WTC11 (cell line): ENCODE measurements at regions not wholly inside any gene's neighbourhood (a gene's known extent, or its start where the extent isn't known, plus 50 kb on each side); places are given as distances from the start of the nearest gene placed in this dataset.

Source experiments
- ATAC-seq: fragments of 200-7000 bp; cut with Tn5 transposase; 2 replicates; pipeline ENCODE4 v1.10.0; 2021; ENCODE audit warnings: mild to moderate bottlenecking, moderate library complexity
- CTCF ChIA-PET: fragments of 300-600 bp; sonication (Branson Sonifier 250); formaldehyde crosslinking; loops from one replicate; lab custom pipeline; 2021; ENCODE audit warnings: antibody characterized with exemption; lab: Charles Lee
- POLR2A ChIA-PET: fragments of 350-600 bp; sonication (Branson Sonifier 250); formaldehyde crosslinking; loops from one replicate; lab custom pipeline; 2021; ENCODE audit warnings: antibody characterized with exemption; lab: Charles Lee
- DNase-seq: peaks from one replicate; pipeline ENCODE4 v3.0.0; 2021; ENCODE audit warnings: low spot score
- H3K27ac Mint-ChIP-seq: 2 replicates; pipeline ENCODE4 v1.8.0; 2021; ENCODE audit warnings: mixed read lengths
- H3K27me3 Mint-ChIP-seq: 2 replicates; pipeline ENCODE4 v1.8.0; 2021; ENCODE audit warnings: low read depth, mild to moderate bottlenecking, moderate library complexity, mixed read lengths
- H3K36me3 Mint-ChIP-seq: 2 replicates; pipeline ENCODE4 v1.8.0; 2021; ENCODE audit warnings: mixed read lengths
- H3K4me1 Mint-ChIP-seq: 2 replicates; pipeline ENCODE4 v1.8.0; 2022; ENCODE audit warnings: mixed read lengths
- H3K4me3 Mint-ChIP-seq: 2 replicates; pipeline ENCODE4 v1.8.0; 2021; ENCODE audit warnings: mild to moderate bottlenecking, moderate library complexity, mixed read lengths
- H3K9me3 Mint-ChIP-seq: 2 replicates; pipeline ENCODE4 v1.8.0; 2021; ENCODE audit warnings: mixed read lengths
- AFF4 ChIP-seq: sonication (generic); formaldehyde crosslinking; IDR thresholded peaks from 2 replicates; pipeline ENCODE4 v1.8.1; 2023; ENCODE audit warnings: mild to moderate bottlenecking, missing genetic modification reagents, borderline replicate concordance
- ATF1 ChIP-seq: sonication (generic); formaldehyde crosslinking; IDR thresholded peaks from 2 replicates; pipeline ENCODE4 v1.8.1; 2023; ENCODE audit warnings: mild to moderate bottlenecking, moderate library complexity, missing genetic modification reagents
- ATF2 ChIP-seq: sonication (generic); formaldehyde crosslinking; IDR thresholded peaks from 2 replicates; pipeline ENCODE4 v1.8.1; 2022; ENCODE audit warnings: low read depth, missing genetic modification reagents, borderline replicate concordance
- CREB1 ChIP-seq: sonication (generic); formaldehyde crosslinking; IDR thresholded peaks from 2 replicates; pipeline ENCODE4 v1.8.0; 2023; ENCODE audit warnings: mild to moderate bottlenecking, missing genetic modification reagents
- E2F5 ChIP-seq: sonication (generic); formaldehyde crosslinking; IDR thresholded peaks from 2 replicates; pipeline ENCODE4 v1.8.1; 2022; ENCODE audit warnings: mild to moderate bottlenecking, moderate library complexity, missing genetic modification reagents
- ERG ChIP-seq: fragments of 250-450 bp; sonication (Bioruptor Pico); IDR thresholded peaks from 2 replicates; pipeline ENCODE4 v1.8.0; 2021; ENCODE audit warnings: mild to moderate bottlenecking
- ETV6 ChIP-seq: sonication (generic); formaldehyde crosslinking; IDR thresholded peaks from 2 replicates; pipeline ENCODE4 v1.8.1; 2022; ENCODE audit warnings: mild to moderate bottlenecking, missing genetic modification reagents
- HMGXB4 ChIP-seq: sonication (generic); formaldehyde crosslinking; IDR thresholded peaks from 2 replicates; pipeline ENCODE4 v1.8.1; 2023; ENCODE audit warnings: mild to moderate bottlenecking, moderate library complexity, missing genetic modification reagents
- KAT7 ChIP-seq: sonication (generic); formaldehyde crosslinking; IDR thresholded peaks from 2 replicates; pipeline ENCODE4 v1.8.1; 2023; ENCODE audit warnings: missing genetic modification reagents, mild to moderate bottlenecking, borderline replicate concordance
- OVOL2 ChIP-seq: fragments of 250-450 bp; sonication (Bioruptor Pico); IDR thresholded peaks from 2 replicates; pipeline ENCODE4 v1.9.0; 2021; ENCODE audit warnings: mild to moderate bottlenecking, borderline replicate concordance
- SOX15 ChIP-seq: fragments of 250-450 bp; sonication (Bioruptor Pico); IDR thresholded peaks from 2 replicates; pipeline ENCODE4 v1.9.0; 2021; ENCODE audit warnings: mild to moderate bottlenecking
- TCF7 ChIP-seq: sonication (generic); formaldehyde crosslinking; IDR thresholded peaks from 2 replicates; pipeline ENCODE4 v1.8.0; 2022; ENCODE audit warnings: mild to moderate bottlenecking, low read depth, missing genetic modification reagents, moderate library complexity
- TP53 ChIP-seq: sonication (generic); formaldehyde crosslinking; IDR thresholded peaks from 2 replicates; pipeline ENCODE4 v1.8.1; 2023; ENCODE audit warnings: mild to moderate bottlenecking, missing genetic modification reagents
- USF2 ChIP-seq: sonication (generic); formaldehyde crosslinking; IDR thresholded peaks from 2 replicates; pipeline ENCODE4 v1.8.1; 2023; ENCODE audit warnings: mild to moderate bottlenecking, missing genetic modification reagents, moderate library complexity
- ZMAT4 ChIP-seq: fragments of 250-450 bp; sonication (Bioruptor Pico); IDR thresholded peaks from 2 replicates; pipeline ENCODE4 v1.9.0; 2021; ENCODE audit warnings: mild to moderate bottlenecking
- ZNF121 ChIP-seq: sonication (generic); formaldehyde crosslinking; IDR thresholded peaks from 2 replicates; pipeline ENCODE4 v1.8.0; 2023; ENCODE audit warnings: missing genetic modification reagents
- ZNF219 ChIP-seq: sonication (generic); formaldehyde crosslinking; IDR thresholded peaks from 2 replicates; pipeline ENCODE4 v1.8.0; 2023; ENCODE audit warnings: missing genetic modification reagents, mild to moderate bottlenecking, borderline replicate concordance
- ZNF396 ChIP-seq: fragments of 250-450 bp; sonication (Bioruptor Pico); IDR thresholded peaks from 2 replicates; pipeline ENCODE4 v1.8.0; 2021; ENCODE audit warnings: mild to moderate bottlenecking, moderate library complexity, borderline replicate concordance
- ZNF425 ChIP-seq: fragments of 250-450 bp; sonication (Bioruptor Pico); conservative IDR thresholded peaks from 2 replicates; pipeline ENCODE4 v1.9.0; 2021; ENCODE audit warnings: mild to moderate bottlenecking

GRCh38 chr2:191601060-191601459 lies 76.9 kb upstream of the NABP1 start:
- ChIA-PET POLR2A (no interaction called here), CTCF (no interaction called here)
- Mint-ChIP-seq H3K4me1 (no peaks in the 10 kb centered on the region), H3K27ac (no peak overlapping the region), H3K27me3 (no peaks in the 10 kb centered on the region), H3K36me3 (no peaks in the 10 kb centered on the region), H3K9me3 (no peaks in the 10 kb centered on the region), H3K4me3 (no peak overlapping the region)
- TF ChIP-seq TP53 (CRISPR knock-in tag) = no peak
- TF ChIP-seq ETV6 (CRISPR knock-in tag) = no peak
- TF ChIP-seq CREB1 (CRISPR knock-in tag) = no peak
- no peak for TF ChIP-seq ATF1 (CRISPR knock-in tag)
- TF ChIP-seq OVOL2 (CRISPR knock-in tag) = no peak
- TF ChIP-seq ZNF396 (CRISPR knock-in tag) = no peak
- TF ChIP-seq AFF4 (CRISPR knock-in tag) = no peak
- TF ChIP-seq ZNF121 (CRISPR knock-in tag) = no peak
- no peak for TF ChIP-seq SOX15 (CRISPR knock-in tag)
- TF ChIP-seq ZNF219 (CRISPR knock-in tag) = no peak
- no peak for TF ChIP-seq E2F5 (CRISPR knock-in tag)
- TF ChIP-seq ZNF425 (CRISPR knock-in tag) = no peak
- no peak for TF ChIP-seq USF2 (CRISPR knock-in tag)
- TF ChIP-seq ZMAT4 (CRISPR knock-in tag) = no peak
- TF ChIP-seq ATF2 (CRISPR knock-in tag) = no peak
- no peak for TF ChIP-seq ERG (CRISPR knock-in tag)
- TF ChIP-seq HMGXB4 (CRISPR knock-in tag) = no peak
- no peak for TF ChIP-seq KAT7 (CRISPR knock-in tag)
- TF ChIP-seq TCF7 = no peak
- no peak for DNase-seq
- ATAC-seq = no peak
